Colonic mucosa (tissue), 4 donors: ENCODE measurements at regions not wholly inside any gene's neighbourhood (a gene's known extent, or its start where the extent isn't known, plus 50 kb on each side); places are given as distances from the start of the nearest gene placed in this dataset.
"Not testable (repeated sequence)": the region's sequence is repeated elsewhere in the genome, so short reads cannot be mapped to it uniquely, and the experiment has no call there.

Experiments used
- DNase-seq: peaks from one replicate; pipeline ENCODE4 v3.0.0-alpha.2; 2020
- H3K27ac ChIP-seq: fragments of 200-600 bp; one replicate; pipeline ENCODE4 v1.8.0; 2021
- H3K27me3 ChIP-seq: fragments of 200-600 bp; one replicate; pipeline ENCODE4 v1.8.0; 2021
- H3K36me3 ChIP-seq: fragments of 200-600 bp; one replicate; pipeline ENCODE4 v1.8.0; 2021
- H3K4me1 ChIP-seq: fragments of 200-600 bp; one replicate; pipeline ENCODE4 v1.8.0; 2021; ENCODE audit warnings: mild to moderate bottlenecking
- H3K4me3 ChIP-seq: fragments of 200-600 bp; one replicate; pipeline ENCODE4 v1.8.0; 2021
- H3K9ac ChIP-seq, 2 donors: one replicate each; pipeline ENCODE4 v1.7.0; 2013; ENCODE audit warnings: control low read depth in 2 of 2, low read depth in 2 of 2, low read length in 2 of 2
- H3K9me3 ChIP-seq: fragments of 200-600 bp; one replicate; pipeline ENCODE4 v1.8.0; 2021
- intact Hi-C: fragments of 100-400 bp; cut with DNase I; formaldehyde crosslinking; loops from one replicate; pipeline ENCODE4 v1.14.1; 2022
- TF ChIP-seq, protein P1 (sequence below): fragments of 200-600 bp; IDR thresholded peaks from one replicate; pipeline ENCODE4 v1.8.0; 2022; ENCODE audit warnings: antibody characterized with exemption, mild to moderate bottlenecking
- donor health status: healthy.
- donor health status: DM: no; HTN: no; CAD: no.
- donor health status: DM: no; HTN: no; CAD: no.

GRCh38 chr3:170657312-170657711 lies 71.4 kb upstream of the SLC7A14 start:
- no peak overlapping the region for H3K9ac ChIP-seq
- TF ChIP-seq, protein P1, sequence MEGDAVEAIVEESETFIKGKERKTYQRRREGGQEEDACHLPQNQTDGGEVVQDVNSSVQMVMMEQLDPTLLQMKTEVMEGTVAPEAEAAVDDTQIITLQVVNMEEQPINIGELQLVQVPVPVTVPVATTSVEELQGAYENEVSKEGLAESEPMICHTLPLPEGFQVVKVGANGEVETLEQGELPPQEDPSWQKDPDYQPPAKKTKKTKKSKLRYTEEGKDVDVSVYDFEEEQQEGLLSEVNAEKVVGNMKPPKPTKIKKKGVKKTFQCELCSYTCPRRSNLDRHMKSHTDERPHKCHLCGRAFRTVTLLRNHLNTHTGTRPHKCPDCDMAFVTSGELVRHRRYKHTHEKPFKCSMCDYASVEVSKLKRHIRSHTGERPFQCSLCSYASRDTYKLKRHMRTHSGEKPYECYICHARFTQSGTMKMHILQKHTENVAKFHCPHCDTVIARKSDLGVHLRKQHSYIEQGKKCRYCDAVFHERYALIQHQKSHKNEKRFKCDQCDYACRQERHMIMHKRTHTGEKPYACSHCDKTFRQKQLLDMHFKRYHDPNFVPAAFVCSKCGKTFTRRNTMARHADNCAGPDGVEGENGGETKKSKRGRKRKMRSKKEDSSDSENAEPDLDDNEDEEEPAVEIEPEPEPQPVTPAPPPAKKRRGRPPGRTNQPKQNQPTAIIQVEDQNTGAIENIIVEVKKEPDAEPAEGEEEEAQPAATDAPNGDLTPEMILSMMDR: no peak
- H3K4me3 ChIP-seq: no peak overlapping the region
- no peaks in the 10 kb centered on the region for H3K36me3 ChIP-seq
- H3K4me1 ChIP-seq: no peaks in the 10 kb centered on the region
- no peak for DNase-seq
- H3K27ac ChIP-seq: no peak overlapping the region
- no peaks in the 10 kb centered on the region for H3K27me3 ChIP-seq
- no peaks in the 10 kb centered on the region for H3K9me3 ChIP-seq
- intact Hi-C loops: no loop called here

GRCh38 chr3:170656284-170656683 lies 70.4 kb upstream of the SLC7A14 start:
- H3K27me3 ChIP-seq: no peaks in the 10 kb centered on the region
- no peak overlapping the region for H3K9ac ChIP-seq
- TF ChIP-seq, protein P1: no peak
- intact Hi-C loops: no loop called here
- no peak overlapping the region for H3K27ac ChIP-seq
- H3K9me3 ChIP-seq: no peaks in the 10 kb centered on the region
- no peaks in the 10 kb centered on the region for H3K4me1 ChIP-seq
- no peak for DNase-seq
- H3K4me3 ChIP-seq: no peak overlapping the region
- H3K36me3 ChIP-seq: no peaks in the 10 kb centered on the region

GRCh38 chr3:170653801-170654200 lies 67.9 kb upstream of the SLC7A14 start:
- intact Hi-C loops: no loop called here
- Histone ChIP-seq H3K4me3 (no peak overlapping the region), H3K4me1 (no peaks in the 10 kb centered on the region), H3K9me3 (no peaks in the 10 kb centered on the region), H3K9ac (no peak overlapping the region), H3K27me3 (no peaks in the 10 kb centered on the region), H3K36me3 (no peaks in the 10 kb centered on the region), H3K27ac (no peak overlapping the region)
- no peak for DNase-seq
- TF ChIP-seq, protein P1: no peak

- H3K27ac ChIP-seq: no peak overlapping the region
- no peaks in the 10 kb centered on the region for H3K9me3 ChIP-seq
- H3K36me3 ChIP-seq: no peaks in the 10 kb centered on the region
- H3K27me3 ChIP-seq: no peaks in the 10 kb centered on the region
- DNase-seq: no peak
- intact Hi-C loops: no loop called here
- TF ChIP-seq, protein P1: no peak
- H3K4me3 ChIP-seq: no peak overlapping the region
- no peak overlapping the region for H3K9ac ChIP-seq
- no peaks in the 10 kb centered on the region for H3K4me1 ChIP-seq
Observed at GRCh38 chr3:170651260-170651845, 65.5 kb upstream of the SLC7A14 start.

DNA sequence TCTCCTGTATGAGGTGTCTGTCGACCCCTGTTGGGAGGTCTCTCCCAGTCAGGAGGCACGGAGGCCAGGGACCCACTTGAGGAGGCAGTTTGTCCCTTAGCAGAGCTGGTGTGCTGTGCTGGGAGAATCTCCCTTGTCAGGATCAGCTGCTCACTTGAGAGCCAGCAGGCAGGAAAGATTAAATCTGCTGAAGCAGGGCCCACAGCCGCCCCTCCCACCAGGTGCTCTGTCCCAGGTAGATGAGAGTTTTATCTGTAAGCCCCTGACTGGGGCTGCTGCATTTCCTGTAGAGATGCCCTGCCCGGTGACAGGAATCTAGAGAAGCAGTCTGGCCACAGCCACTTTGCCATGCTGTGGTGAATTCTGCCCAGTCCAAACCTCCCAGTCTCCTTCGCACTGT lies 64.7 kb upstream of the SLC7A14 start:
- H3K4me3 ChIP-seq, H3K27me3 ChIP-seq, H3K36me3 ChIP-seq, H3K9me3 ChIP-seq, H3K4me1 ChIP-seq, DNase-seq, H3K9ac ChIP-seq, intact Hi-C loops, H3K27ac ChIP-seq: not testable (repeated sequence)

- no peak overlapping the region for H3K27ac ChIP-seq
- no peak overlapping the region for H3K4me3 ChIP-seq
- no peak overlapping the region for H3K9ac ChIP-seq
- H3K27me3 ChIP-seq: no peaks in the 10 kb centered on the region
- intact Hi-C loops: no loop called here
- no peak for DNase-seq
- H3K36me3 ChIP-seq: no peaks in the 10 kb centered on the region
- no peaks in the 10 kb centered on the region for H3K4me1 ChIP-seq
- TF ChIP-seq, protein P1: no peak
- H3K9me3 ChIP-seq: no peaks in the 10 kb centered on the region
Observed at GRCh38 chr3:170644711-170645110, 58.8 kb upstream of the SLC7A14 start.
